Type B pancreatic cell (in vitro differentiated cells): ENCODE measurements at regions not wholly inside any gene's neighbourhood (a gene's known extent, or its start where the extent isn't known, plus 50 kb on each side); places are given as distances from the start of the nearest gene placed in this dataset.
A peak's percentile ranks its signal among the peaks of the same experiment; 100 is the strongest.

Experiments used
- DNase-seq: peaks from one replicate; pipeline ENCODE4 v3.0.0; 2021; ENCODE audit warnings: mixed read lengths; ENCODE audit not compliant: unreplicated experiment; ENCODE audit errors: extremely low spot score
- H3K27ac Mint-ChIP-seq: 2 replicates; pipeline ENCODE4 v1.8.0; 2021; ENCODE audit warnings: mild to moderate bottlenecking, mixed read lengths
- H3K27me3 Mint-ChIP-seq: 2 replicates; pipeline ENCODE4 v1.8.0; 2021; ENCODE audit warnings: mixed read lengths
- H3K36me3 Mint-ChIP-seq: 2 replicates; pipeline ENCODE4 v1.8.0; 2021; ENCODE audit warnings: mixed read lengths
- H3K4me1 Mint-ChIP-seq: one replicate; pipeline ENCODE4 v1.8.0; 2021; ENCODE audit warnings: mixed read lengths; ENCODE audit not compliant: unreplicated experiment
- H3K4me3 Mint-ChIP-seq: 2 replicates; pipeline ENCODE4 v1.8.0; 2021; ENCODE audit warnings: mild to moderate bottlenecking, mixed read lengths
- H3K9me3 Mint-ChIP-seq: 2 replicates; pipeline ENCODE4 v1.8.0; 2021; ENCODE audit warnings: mixed read lengths
- CTCF ChIP-seq: fragments of 200-600 bp; sonication (generic); conservative IDR thresholded peaks from 2 replicates; pipeline ENCODE4 v1.5.0; 2021; ENCODE audit warnings: antibody characterized with exemption, mild to moderate bottlenecking

GRCh38 chr15:87362531-87362930 is 894.0 kb downstream of the NTRK3 start:
- peaks cover 4% of the 10 kb centered on the region for H3K9me3 Mint-ChIP-seq
- no peaks in the 10 kb centered on the region for H3K4me1 Mint-ChIP-seq
- no peak overlapping the region for H3K4me3 Mint-ChIP-seq
- peaks cover 5% of the 10 kb centered on the region for H3K27me3 Mint-ChIP-seq
- no peak for DNase-seq
- TF ChIP-seq CTCF, result no peak
- no peak overlapping the region for H3K27ac Mint-ChIP-seq
- no peaks in the 10 kb centered on the region for H3K36me3 Mint-ChIP-seq

- TF ChIP-seq CTCF, result no peak
- no peaks in the 10 kb centered on the region for H3K9me3 Mint-ChIP-seq
- H3K36me3 Mint-ChIP-seq, result no peaks in the 10 kb centered on the region
- no peak overlapping the region for H3K4me3 Mint-ChIP-seq
- no peak overlapping the region for H3K27ac Mint-ChIP-seq
- DNase-seq, result no peak
- peaks cover 3% of the 10 kb centered on the region for H3K27me3 Mint-ChIP-seq
- no peaks in the 10 kb centered on the region for H3K4me1 Mint-ChIP-seq
Measured at GRCh38 chr15:87357637-87358313, 898.8 kb downstream of the NTRK3 start.

GRCh38 chr15:87355946-87356345 is 900.6 kb downstream of the NTRK3 start:
- DNase-seq, result no peak
- Mint-ChIP-seq H3K27me3 (peaks cover 14% of the 10 kb centered on the region), H3K27ac (no peak overlapping the region), H3K4me1 (no peaks in the 10 kb centered on the region), H3K9me3 (no peaks in the 10 kb centered on the region), H3K36me3 (no peaks in the 10 kb centered on the region), H3K4me3 (no peak overlapping the region)
- TF ChIP-seq CTCF, result no peak

GRCh38 chr15:87354661-87355410 is 901.7 kb downstream of the NTRK3 start:
- Mint-ChIP-seq H3K4me1 (no peaks in the 10 kb centered on the region), H3K9me3 (no peaks in the 10 kb centered on the region), H3K36me3 (no peaks in the 10 kb centered on the region), H3K4me3 (no peak overlapping the region), H3K27me3 (peaks cover 14% of the 10 kb centered on the region), H3K27ac (no peak overlapping the region)
- no peak for DNase-seq
- no peak for TF ChIP-seq CTCF

- H3K36me3 Mint-ChIP-seq, result no peaks in the 10 kb centered on the region
- no peaks in the 10 kb centered on the region for H3K9me3 Mint-ChIP-seq
- no peaks in the 10 kb centered on the region for H3K4me1 Mint-ChIP-seq
- no peak overlapping the region for H3K27ac Mint-ChIP-seq
- DNase-seq, result no peak
- peaks cover 11% of the 10 kb centered on the region for H3K27me3 Mint-ChIP-seq
- TF ChIP-seq CTCF, result peak; percentile 32
- no peak overlapping the region for H3K4me3 Mint-ChIP-seq
Measured at GRCh38 chr15:87349181-87349580, 907.4 kb downstream of the NTRK3 start.
